ENCODE measurements at regions not wholly inside any gene's neighbourhood (a gene's known extent, or its start where the extent isn't known, plus 50 kb on each side); places are given as distances from the start of the nearest gene placed in this dataset.

DNA sequence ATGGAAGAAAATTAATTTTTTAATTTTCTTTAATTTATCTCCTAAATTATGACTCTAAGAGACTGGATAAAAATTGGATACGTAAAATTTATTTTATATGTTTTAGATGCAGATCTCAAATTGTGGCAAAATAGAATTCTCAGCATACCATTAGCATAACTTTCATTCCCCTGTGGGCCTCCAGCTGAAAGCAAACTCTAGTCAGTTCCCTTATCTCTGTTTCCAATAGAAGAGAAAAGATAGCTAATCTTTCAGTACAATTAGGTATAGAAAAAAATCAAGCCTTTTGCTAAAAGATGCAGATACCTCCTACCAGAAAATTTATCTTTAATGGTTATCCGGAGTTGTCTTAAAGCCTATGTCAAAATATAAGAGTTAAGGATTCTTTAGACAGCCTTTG, 1530.6 kb downstream of the EFNA5 start:
- no peak for TF ChIP-seq CTCF (IDR thresholded peaks at IDR 0.05; ENCODE audit: extremely low read depth, missing control alignments)
- no peak for DNase-seq (ENCODE audit: low spot score)

- TF ChIP-seq CTCF (IDR thresholded peaks at IDR 0.05; ENCODE audit: extremely low read depth, missing control alignments): no peak
- no peak for DNase-seq (ENCODE audit: low spot score)
Observed at GRCh38 chr5:106136061-106136460, 1534.7 kb downstream of the EFNA5 start.

GRCh38 chr5:106135473-106135872, 1535.3 kb downstream of the EFNA5 start:
- DNase-seq (ENCODE audit: low spot score): no peak
- no peak for TF ChIP-seq CTCF (IDR thresholded peaks at IDR 0.05; ENCODE audit: extremely low read depth, missing control alignments)

- no peak for DNase-seq (ENCODE audit: low spot score)
- TF ChIP-seq CTCF (IDR thresholded peaks at IDR 0.05; ENCODE audit: extremely low read depth, missing control alignments): no peak
Observed at GRCh38 chr5:106134549-106134948, 1536.2 kb downstream of the EFNA5 start.

DNA sequence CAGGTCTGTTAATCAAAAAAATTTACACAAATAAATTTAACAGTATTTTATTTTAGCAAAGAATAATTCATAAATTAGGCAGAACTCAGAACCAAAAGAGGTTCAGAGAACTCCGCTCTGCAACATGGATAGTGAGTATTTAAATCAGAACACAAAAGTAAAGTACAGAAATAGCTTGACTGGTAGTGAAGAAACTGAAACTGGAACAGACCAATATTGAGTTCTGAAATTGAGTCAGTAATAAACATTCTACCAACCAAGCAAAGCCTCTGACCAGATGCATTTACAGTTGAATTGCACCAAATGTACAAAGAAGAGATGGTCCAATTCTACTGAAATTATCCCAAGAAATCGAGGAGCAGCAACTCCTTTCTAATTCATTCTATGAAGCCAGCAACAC, 1542.8 kb downstream of the EFNA5 start:
- no peak for DNase-seq (ENCODE audit: low spot score)
- TF ChIP-seq CTCF (IDR thresholded peaks at IDR 0.05; ENCODE audit: extremely low read depth, missing control alignments): no peak

DNA sequence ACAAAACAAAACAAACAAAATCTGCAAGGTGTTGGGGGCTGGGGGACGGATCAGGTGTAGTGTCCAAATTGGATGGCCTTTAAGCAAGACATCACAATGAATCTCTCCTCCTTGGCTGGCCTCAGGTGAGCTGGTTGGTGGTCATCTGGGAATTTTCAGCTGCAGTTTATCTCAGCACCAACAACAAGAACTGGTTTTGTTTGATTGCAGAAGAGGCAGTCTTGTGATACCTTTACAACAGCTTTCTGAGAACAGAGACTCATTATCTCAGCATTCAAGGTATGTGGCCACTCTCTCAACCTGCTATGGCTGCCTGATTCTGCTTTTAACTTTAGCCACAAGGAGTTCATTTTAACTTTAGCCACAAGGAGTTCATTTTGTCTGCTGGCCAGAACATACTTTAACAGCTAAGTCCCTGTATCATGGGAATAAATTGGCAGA, 1543.4 kb downstream of the EFNA5 start:
- DNase-seq (ENCODE audit: low spot score): no peak
- no peak for TF ChIP-seq CTCF (IDR thresholded peaks at IDR 0.05; ENCODE audit: extremely low read depth, missing control alignments)

DNA sequence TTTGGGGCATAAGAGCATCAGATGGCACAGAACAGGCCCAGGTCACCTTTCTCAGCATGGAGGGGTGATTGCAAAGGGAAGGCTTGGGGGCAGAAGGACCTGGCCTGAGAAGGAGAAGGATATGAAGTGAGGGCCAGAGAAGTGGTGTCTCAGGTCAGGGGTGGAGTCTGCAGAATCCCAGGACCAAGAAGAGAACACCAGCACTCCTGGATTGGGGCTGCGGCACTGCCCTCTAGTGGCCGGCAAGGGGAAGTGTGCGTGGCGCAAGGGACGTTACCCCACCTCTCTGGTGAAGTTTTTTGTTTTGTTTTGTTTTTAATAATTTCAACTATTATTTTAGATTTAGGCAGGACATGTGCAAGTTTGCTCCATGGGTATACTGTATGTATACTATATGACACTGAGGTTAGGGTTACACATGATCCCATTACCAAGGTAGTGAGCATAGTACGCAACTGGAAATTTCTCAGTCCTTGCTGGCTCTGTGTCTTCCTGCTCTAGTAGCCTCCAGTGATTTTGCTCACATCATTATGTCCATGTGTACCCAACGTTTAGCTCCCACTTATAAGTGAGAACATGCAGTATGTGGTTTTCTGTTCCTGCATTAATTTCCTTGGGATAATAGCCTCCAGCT, 1548.6 kb downstream of the EFNA5 start:
- peak; percentile 81 for TF ChIP-seq CTCF (IDR thresholded peaks at IDR 0.05; ENCODE audit: extremely low read depth, missing control alignments)
- peak; percentile 53 for DNase-seq (ENCODE audit: low spot score)
